BLaER1 treated with 17β-estradiol and CSF1 and Interleukin-3, amounts not matched to agents 10 nM and 100 nM (cell line): ENCODE measurements at regions not wholly inside any gene's neighbourhood (a gene's known extent, or its start where the extent isn't known, plus 50 kb on each side); places are given as distances from the start of the nearest gene placed in this dataset.
"Not testable (repeated sequence)": the region's sequence is repeated elsewhere in the genome, so short reads cannot be mapped to it uniquely, and the experiment has no call there.

Experiments used
- H3K27ac ChIP-seq, 11 experiments: shearing (Covaris generic); formaldehyde crosslinking; 2 replicates each; pipeline ENCODE4 v1.8.1; 2022
- H3K27me3 ChIP-seq, 11 experiments: shearing (Covaris generic); formaldehyde crosslinking; 2 replicates each; pipeline ENCODE4 v1.8.1; 2022
- H3K36me3 ChIP-seq, 11 experiments: shearing (Covaris generic); formaldehyde crosslinking; 2 replicates each; pipeline ENCODE4 v1.8.1; 2022
- H3K4me1 ChIP-seq, 10 experiments: shearing (Covaris generic); formaldehyde crosslinking; 2 replicates each; pipeline ENCODE4 v1.8.1; 2022
- H3K4me2 ChIP-seq, 11 experiments: shearing (Covaris generic); formaldehyde crosslinking; 2 replicates each; pipeline ENCODE4 v1.8.1; 2022
- H3K4me3 ChIP-seq, 10 experiments: shearing (Covaris generic); formaldehyde crosslinking; 2 replicates each; pipeline ENCODE4 v1.8.1; 2022
- H3K9ac ChIP-seq, 11 experiments: shearing (Covaris generic); formaldehyde crosslinking; 2 replicates each; pipeline ENCODE4 v1.8.1; 2022
- H3K9me3 ChIP-seq, 11 experiments: shearing (Covaris generic); formaldehyde crosslinking; replicated peaks in 1 of 11; 2 replicates each; pipeline ENCODE4 v1.8.1; 2022
- H4K20me1 ChIP-seq, 11 experiments: shearing (Covaris generic); formaldehyde crosslinking; 2 replicates each; pipeline ENCODE4 v1.8.1; 2022
- Cebpa-rat ChIP-seq, 11 experiments: shearing (Covaris generic); IDR thresholded peaks; 2 replicates each; pipeline ENCODE4 v1.8.1; 2022

GRCh38 chr15:98547741-98548138 is 100.6 kb upstream of the IGF1R start:
- Histone ChIP-seq H3K4me2 (peak overlapping the region; percentile 87 to 100 (median 97)), H3K9ac (peak overlapping the region; percentile 51 to 81 (median 74))

GRCh38 chr15:98548139-98548971 is 100.0 kb upstream of the IGF1R start:
- Histone ChIP-seq H3K4me2 (peak overlapping the region; percentile 87 to 100 (median 97)), H3K9ac (peak overlapping the region; percentile 51 to 81 (median 74))

More at GRCh38 chr15:98547741-98548138, 100.6 kb upstream of the IGF1R start:
- H3K36me3 ChIP-seq, result no peaks in the 10 kb centered on the region
- peak overlapping the region; percentile 56 to 76 (median 64) for H3K4me3 ChIP-seq
- H3K4me1 ChIP-seq, result peaks cover 6 to 24% (median 19%) of the 10 kb centered on the region in 10 experiments; a peak in 18 of 20 replicates
- H3K9me3 ChIP-seq, result peaks cover 0 to 17% (median 6%) of the 10 kb centered on the region in 11 experiments; a peak in 13 of 22 replicates
- H3K27ac ChIP-seq, result peak overlapping the region; percentile 39 to 77 (median 69); a peak in 21 of 22 replicates
- H4K20me1 ChIP-seq, result no peaks in the 10 kb centered on the region
- H3K27me3 ChIP-seq, result peaks cover 0 to 6% (median 0%) of the 10 kb centered on the region in 11 experiments; a peak in 2 of 22 replicates
- TF ChIP-seq Cebpa-rat (IDR thresholded peaks at IDR 0.05), result no peak

DNA sequence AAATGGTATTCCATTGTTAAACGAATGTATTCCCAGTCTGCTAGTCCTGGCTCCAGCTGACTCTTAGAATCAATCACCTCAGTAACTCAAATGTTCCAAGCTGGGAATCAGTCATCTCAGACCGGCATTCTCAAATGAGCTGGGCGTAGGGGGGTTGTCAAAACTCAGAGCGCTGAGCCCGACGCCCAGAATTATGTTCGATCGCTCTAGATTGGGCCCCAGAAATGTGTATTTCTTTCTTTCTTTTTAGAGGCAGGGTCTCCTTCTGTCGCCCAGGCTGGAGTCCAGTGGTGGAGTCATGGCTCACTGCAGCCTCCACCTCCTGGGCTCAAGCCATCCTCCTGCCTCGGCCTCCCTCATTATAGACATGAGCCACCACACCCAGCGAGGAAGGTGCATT is 99.3 kb upstream of the IGF1R start:
- no peak for TF ChIP-seq Cebpa-rat (IDR thresholded peaks at IDR 0.05)
- H3K9ac ChIP-seq, result peak overlapping the region in 4 of 11 experiments; percentile 72 to 81 (median 76); a peak in 3 of 22 replicates
- no peak overlapping the region for H3K27ac ChIP-seq
- H4K20me1 ChIP-seq, result no peaks in the 10 kb centered on the region
- H3K4me3 ChIP-seq, result peak overlapping the region in 8 of 10 experiments; percentile 61 to 76 (median 66); a peak in 12 of 20 replicates
- peaks cover 0 to 6% (median 0%) of the 10 kb centered on the region in 11 experiments; a peak in 2 of 22 replicates for H3K27me3 ChIP-seq
- no peaks in the 10 kb centered on the region for H3K36me3 ChIP-seq
- H3K4me2 ChIP-seq, result peak overlapping the region; percentile 87 to 100 (median 97)
- H3K9me3 ChIP-seq, result peaks cover 0 to 17% (median 6%) of the 10 kb centered on the region in 11 experiments; a peak in 13 of 22 replicates
- H3K4me1 ChIP-seq, result peaks cover 6 to 24% (median 19%) of the 10 kb centered on the region in 10 experiments; a peak in 18 of 20 replicates

More at GRCh38 chr15:98548139-98548971, 100.0 kb upstream of the IGF1R start:
- H3K27me3 ChIP-seq, result peaks cover 0 to 6% (median 0%) of the 10 kb centered on the region in 11 experiments; a peak in 2 of 22 replicates
- no peaks in the 10 kb centered on the region for H3K36me3 ChIP-seq
- no peak for TF ChIP-seq Cebpa-rat (IDR thresholded peaks at IDR 0.05)
- no peaks in the 10 kb centered on the region for H4K20me1 ChIP-seq
- H3K4me3 ChIP-seq, result peak overlapping the region; percentile 56 to 76 (median 64)
- H3K9me3 ChIP-seq, result peaks cover 0 to 17% (median 6%) of the 10 kb centered on the region in 11 experiments; a peak in 13 of 22 replicates
- peak overlapping the region; percentile 39 to 77 (median 69) for H3K27ac ChIP-seq
- H3K4me1 ChIP-seq, result peaks cover 6 to 24% (median 19%) of the 10 kb centered on the region in 10 experiments; a peak in 18 of 20 replicates

GRCh38 chr15:98549741-98550140 is 98.6 kb upstream of the IGF1R start:
- Histone ChIP-seq H3K4me3 (no peak overlapping the region), H3K9ac (no peak overlapping the region), H4K20me1 (no peaks in the 10 kb centered on the region), H3K4me2 (no peak overlapping the region), H3K4me1 (peaks cover 6 to 24% (median 19%) of the 10 kb centered on the region in 10 experiments; a peak in 18 of 20 replicates), H3K27ac (no peak overlapping the region), H3K9me3 (peaks cover 0 to 17% (median 6%) of the 10 kb centered on the region in 11 experiments; a peak in 13 of 22 replicates), H3K27me3 (peaks cover 0 to 6% (median 0%) of the 10 kb centered on the region in 11 experiments; a peak in 2 of 22 replicates), H3K36me3 (no peaks in the 10 kb centered on the region)
- TF ChIP-seq Cebpa-rat (IDR thresholded peaks at IDR 0.05), result no peak

- H3K9ac ChIP-seq, H3K27me3 ChIP-seq, H4K20me1 ChIP-seq, H3K27ac ChIP-seq, H3K4me2 ChIP-seq, H3K36me3 ChIP-seq, H3K4me3 ChIP-seq: not testable (repeated sequence)
- Histone ChIP-seq H3K4me1 (peaks cover 6 to 24% (median 19%) of the 10 kb centered on the region in 10 experiments; a peak in 18 of 20 replicates), H3K9me3 (peaks cover 0 to 17% (median 6%) of the 10 kb centered on the region in 11 experiments; a peak in 13 of 22 replicates)
These were observed 98.0 kb upstream of the IGF1R start for GRCh38 chr15:98550363-98550762.

DNA sequence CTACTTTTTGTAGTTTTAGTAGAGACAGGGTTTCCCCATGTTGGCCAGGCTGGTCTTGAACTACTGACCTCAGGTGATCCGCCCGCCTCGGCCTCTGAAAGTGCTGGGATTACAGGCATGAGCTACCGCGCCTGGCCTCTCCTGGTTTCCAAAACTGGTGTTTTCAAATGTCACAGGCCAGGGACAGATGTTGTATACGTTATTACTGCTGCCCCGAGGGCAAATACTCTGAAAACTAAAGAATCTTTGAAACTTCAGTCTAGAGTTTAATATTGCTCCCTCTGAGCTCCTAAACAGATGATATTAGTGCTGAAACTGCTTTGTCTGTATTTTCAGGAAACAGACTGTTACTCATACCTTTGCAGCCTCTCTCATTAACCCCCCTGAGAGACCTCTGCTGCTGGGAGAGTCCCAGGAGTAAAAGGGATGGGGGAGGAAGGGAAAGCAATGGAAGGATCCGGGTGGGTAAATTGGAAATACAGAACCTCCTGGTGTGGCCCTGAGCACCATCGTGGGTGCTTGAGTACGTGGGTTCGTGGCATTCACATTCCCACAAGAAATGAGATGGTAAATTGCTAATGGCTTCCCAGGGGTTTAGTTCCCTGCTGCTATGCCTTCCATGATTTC is 96.3 kb upstream of the IGF1R start:
- no peak overlapping the region for H3K4me3 ChIP-seq
- H4K20me1 ChIP-seq, result no peaks in the 10 kb centered on the region
- peaks cover 5 to 21% (median 17%) of the 10 kb centered on the region in 10 experiments; a peak in 18 of 20 replicates for H3K4me1 ChIP-seq
- peaks cover 0 to 6% (median 0%) of the 10 kb centered on the region in 11 experiments; a peak in 2 of 22 replicates for H3K27me3 ChIP-seq
- no peak overlapping the region for H3K4me2 ChIP-seq
- H3K9ac ChIP-seq, result no peak overlapping the region
- no peaks in the 10 kb centered on the region for H3K36me3 ChIP-seq
- TF ChIP-seq Cebpa-rat (IDR thresholded peaks at IDR 0.05), result no peak
- no peak overlapping the region for H3K27ac ChIP-seq
- H3K9me3 ChIP-seq, result peaks cover 0 to 15% (median 6%) of the 10 kb centered on the region in 11 experiments; a peak in 12 of 22 replicates

DNA sequence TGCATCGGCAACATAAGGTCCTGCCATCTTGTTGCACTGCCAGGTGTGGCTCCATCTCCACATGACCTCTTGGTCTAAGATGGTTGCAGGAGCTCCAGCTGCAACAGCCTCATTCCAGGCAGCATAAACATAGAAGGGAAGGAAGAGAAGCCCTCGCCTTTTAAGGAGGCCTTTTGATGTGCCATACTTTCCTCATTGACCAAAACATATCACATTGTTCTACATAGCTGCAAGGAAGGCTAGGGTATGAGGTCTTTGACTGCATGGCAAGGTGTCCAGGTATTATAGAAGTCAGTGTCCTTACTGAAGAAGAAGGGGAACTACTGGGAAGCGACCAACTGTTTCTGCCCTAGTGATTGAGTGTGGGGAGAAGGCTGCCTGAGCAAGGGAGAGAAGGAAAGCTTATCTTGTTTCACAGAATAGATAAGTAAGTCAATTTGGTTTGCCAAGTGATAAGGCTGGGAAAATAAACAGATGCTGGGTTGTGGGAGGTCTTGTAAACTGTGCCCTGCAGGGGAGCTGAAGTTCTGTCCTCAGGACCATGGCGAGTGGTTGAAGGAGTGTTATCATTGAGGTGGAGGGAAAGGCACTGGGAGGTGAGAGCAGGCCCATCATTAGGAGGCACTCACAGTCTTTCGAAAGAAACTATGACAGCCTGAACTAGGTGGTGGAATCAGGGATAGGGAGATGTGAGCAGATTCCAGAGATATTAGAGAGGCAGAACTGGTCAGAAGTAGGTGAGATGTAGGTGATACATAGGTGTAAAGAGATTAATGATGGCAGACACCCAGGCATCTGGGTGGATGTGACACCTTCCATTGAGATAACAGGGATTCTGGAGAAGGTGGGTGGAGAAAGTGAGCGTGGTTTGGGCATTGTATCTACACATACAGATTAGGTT is 93.8 kb upstream of the IGF1R start:
- Histone ChIP-seq H3K27ac (no peak overlapping the region), H3K9ac (no peak overlapping the region), H3K9me3 (peaks cover 0 to 10% (median 4%) of the 10 kb centered on the region in 11 experiments; a peak in 12 of 22 replicates), H3K4me3 (no peak overlapping the region), H3K4me1 (no peaks in the 10 kb centered on the region), H3K27me3 (no peaks in the 10 kb centered on the region), H4K20me1 (no peaks in the 10 kb centered on the region), H3K36me3 (no peaks in the 10 kb centered on the region), H3K4me2 (no peak overlapping the region)
- TF ChIP-seq Cebpa-rat (IDR thresholded peaks at IDR 0.05), result no peak

GRCh38 chr15:98555173-98555515 is 93.2 kb upstream of the IGF1R start:
- TF ChIP-seq Cebpa-rat (IDR thresholded peaks at IDR 0.05), result no peak
- Histone ChIP-seq H3K27ac (no peak overlapping the region), H3K27me3 (no peaks in the 10 kb centered on the region), H4K20me1 (no peaks in the 10 kb centered on the region), H3K9ac (no peak overlapping the region), H3K36me3 (no peaks in the 10 kb centered on the region), H3K4me2 (no peak overlapping the region), H3K9me3 (peaks cover 0 to 4% (median 0%) of the 10 kb centered on the region in 11 experiments; a peak in 5 of 22 replicates), H3K4me3 (no peak overlapping the region), H3K4me1 (no peaks in the 10 kb centered on the region)
